Activated CD8-positive, alpha-beta memory T cell treated with anti-CD3 and anti-CD28 coated beads for 36 hours (primary cell): ENCODE measurements at regions not wholly inside any gene's neighbourhood (a gene's known extent, or its start where the extent isn't known, plus 50 kb on each side); places are given as distances from the start of the nearest gene placed in this dataset.

Experiments used
- CTCF ChIA-PET: fragments of 350-600 bp; sonication (Branson Sonifier 250); formaldehyde crosslinking; loops from one replicate; lab custom pipeline; 2021; ENCODE audit warnings: antibody characterized with exemption; lab: Charles Lee
- POLR2A ChIA-PET: fragments of 350-600 bp; sonication (Branson Sonifier 250); formaldehyde crosslinking; loops from one replicate; lab custom pipeline; 2021; ENCODE audit warnings: antibody characterized with exemption; lab: Charles Lee

- ChIA-PET POLR2A (interaction anchor here (0.6 kb wide), 1 partner anchor 213 kb away, joined by 9 read pairs; no protein-coding TSS in a partner anchor), CTCF (no interaction called here)
These were observed 148.5 kb upstream of the TAB2 start for GRCh38 chr6:149168968-149169367.

- POLR2A ChIA-PET = interaction anchor here (0.6 to 1.9 kb wide), 2 partner anchors 138 to 212 kb away, joined by 7 to 9 read pairs; no protein-coding TSS in a partner anchor
- CTCF ChIA-PET = no interaction called here
These were observed 147.6 kb upstream of the TAB2 start for GRCh38 chr6:149169761-149170511.

GRCh38 chr6:149170564-149171452 lies 146.7 kb upstream of the TAB2 start:
- ChIA-PET CTCF (no interaction called here), POLR2A (interaction anchor here (0.7 to 1.9 kb wide), 2 partner anchors 40 to 139 kb away, joined by 3 to 7 read pairs; no protein-coding TSS in a partner anchor)

GRCh38 chr6:149173222-149173621 lies 144.3 kb upstream of the TAB2 start:
- POLR2A ChIA-PET = no interaction called here
- CTCF ChIA-PET = no interaction called here

GRCh38 chr6:149174962-149175361 lies 142.6 kb upstream of the TAB2 start:
- ChIA-PET POLR2A (no interaction called here), CTCF (interaction anchor here (1.0 kb wide), 1 partner anchor 257 kb away, joined by 3 read pairs; no protein-coding TSS in a partner anchor)

- ChIA-PET CTCF (no interaction called here), POLR2A (no interaction called here)
These were observed 140.4 kb upstream of the TAB2 start for GRCh38 chr6:149176971-149177667.

- CTCF ChIA-PET = no interaction called here
- POLR2A ChIA-PET = no interaction called here
These were observed 138.1 kb upstream of the TAB2 start for GRCh38 chr6:149179431-149179830.

- CTCF ChIA-PET = interaction anchor here (1.2 kb wide), 1 partner anchor 27 kb away, joined by 3 read pairs; no protein-coding TSS in a partner anchor
- POLR2A ChIA-PET = no interaction called here
These were observed 136.2 kb upstream of the TAB2 start for GRCh38 chr6:149181304-149181703.

- CTCF ChIA-PET = no interaction called here
- POLR2A ChIA-PET = interaction anchor here (0.6 kb wide), 1 partner anchor 116 kb away, joined by 4 read pairs; no protein-coding TSS in a partner anchor
These were observed 135.2 kb upstream of the TAB2 start for GRCh38 chr6:149182262-149182661.

GRCh38 chr6:149184523-149184922 lies 133.0 kb upstream of the TAB2 start:
- POLR2A ChIA-PET = no interaction called here
- CTCF ChIA-PET = no interaction called here

- ChIA-PET POLR2A (no interaction called here), CTCF (no interaction called here)
These were observed 131.6 kb upstream of the TAB2 start for GRCh38 chr6:149185799-149186357.

- POLR2A ChIA-PET = no interaction called here
- CTCF ChIA-PET = no interaction called here
These were observed 130.6 kb upstream of the TAB2 start for GRCh38 chr6:149186873-149187272.

GRCh38 chr6:149190224-149190831 lies 127.2 kb upstream of the TAB2 start:
- ChIA-PET POLR2A (interaction anchor here (0.6 kb wide), 1 partner anchor 341 kb away, joined by 8 read pairs; no protein-coding TSS in a partner anchor), CTCF (interaction anchor here (0.8 to 1.5 kb wide), 5 partner anchors 17 to 230 kb away, joined by 3 to 4 read pairs (median 4); no protein-coding TSS in a partner anchor)

- ChIA-PET CTCF (interaction anchor here (1.2 to 1.3 kb wide), 2 partner anchors 21 to 237 kb away, joined by 3 to 4 read pairs; no protein-coding TSS in a partner anchor), POLR2A (interaction anchor here (0.8 to 1.5 kb wide), 3 partner anchors 18 to 163 kb away, joined by 3 to 4 read pairs (median 4); no protein-coding TSS in a partner anchor)
These were observed 122.5 kb upstream of the TAB2 start for GRCh38 chr6:149194820-149195558.

- ChIA-PET POLR2A (interaction anchor here (1.1 kb wide), 1 partner anchor 164 kb away, joined by 4 read pairs; no protein-coding TSS in a partner anchor), CTCF (interaction anchor here (1.2 to 1.3 kb wide), 2 partner anchors 20 to 236 kb away, joined by 3 to 4 read pairs; no protein-coding TSS in a partner anchor)
These were observed 121.4 kb upstream of the TAB2 start for GRCh38 chr6:149196091-149196490.

GRCh38 chr6:149197482-149197881 lies 120.0 kb upstream of the TAB2 start:
- CTCF ChIA-PET = no interaction called here
- POLR2A ChIA-PET = no interaction called here

- ChIA-PET POLR2A (no interaction called here), CTCF (no interaction called here)
These were observed 119.2 kb upstream of the TAB2 start for GRCh38 chr6:149198265-149198664.
